ENCODE measurements at regions not wholly inside any gene's neighbourhood (a gene's known extent, or its start where the extent isn't known, plus 50 kb on each side); places are given as distances from the start of the nearest gene placed in this dataset.

DNA sequence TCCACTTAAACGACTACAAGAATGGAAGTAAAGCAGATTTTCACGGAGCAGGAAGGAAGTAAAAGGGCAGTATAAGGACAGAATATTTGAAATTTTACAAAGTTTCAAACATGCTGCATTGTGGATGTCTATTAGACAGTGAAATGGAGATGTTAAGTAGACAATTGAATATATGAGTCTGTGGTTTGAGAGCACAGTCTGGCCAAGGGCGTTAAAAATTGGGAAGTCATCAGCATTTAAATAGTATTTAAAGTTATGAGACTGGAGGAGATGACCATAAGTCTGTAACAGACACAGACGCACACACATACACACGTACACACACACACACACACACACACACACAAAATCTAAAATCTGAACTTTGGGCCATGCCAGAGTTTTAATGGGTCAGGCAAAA, 935.9 kb downstream of the EPHA3 start:
- Histone ChIP-seq H3K27ac (ENCODE audit: low read depth, low read length) (no peak overlapping the region), H3K9me3 (ENCODE audit: low read depth, low read length) (no peaks in the 10 kb centered on the region)
- no peak for TF ChIP-seq CTCF (IDR thresholded peaks at IDR 0.05; ENCODE audit: extremely low read depth, low read depth, low read length)

DNA sequence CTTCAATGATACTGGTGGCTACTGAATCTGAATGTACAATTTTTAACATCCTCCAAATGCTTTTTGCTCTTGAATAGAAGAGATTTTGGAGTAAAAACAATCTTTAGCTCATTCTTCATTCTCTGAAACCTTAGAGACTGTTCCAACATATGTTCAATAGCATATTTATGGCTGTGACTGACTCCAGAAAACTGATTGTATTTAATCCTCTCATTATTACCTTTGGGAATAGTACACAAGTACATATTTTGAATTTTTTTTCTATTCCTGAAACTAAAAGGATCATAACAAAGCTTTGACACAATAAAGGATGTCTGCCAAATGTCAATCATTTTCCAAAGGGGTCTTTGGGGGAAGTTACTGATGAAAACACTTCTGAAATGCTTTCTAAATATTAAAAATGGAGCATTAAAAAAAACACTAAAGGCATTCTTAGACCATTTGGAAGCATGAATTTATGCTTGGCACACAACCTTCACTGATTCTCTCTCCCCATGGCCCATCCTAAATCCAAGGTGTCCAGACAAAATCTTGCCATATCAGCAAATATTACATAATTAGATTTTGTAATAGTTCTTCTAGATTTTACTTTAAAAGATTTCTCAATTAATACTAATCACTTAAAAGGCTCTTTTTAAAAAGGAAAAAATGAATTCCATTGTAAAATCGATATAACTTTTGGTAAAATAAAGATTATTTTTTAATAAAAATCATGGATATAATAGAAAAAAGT, 936.8 kb downstream of the EPHA3 start:
- H3K4me1 ChIP-seq (ENCODE audit: insufficient read depth, low read length), result no peaks in the 10 kb centered on the region
- H4K20me1 ChIP-seq (ENCODE audit: insufficient read depth, low read length), result no peaks in the 10 kb centered on the region
- no peak overlapping the region for H2AFZ ChIP-seq (ENCODE audit: low read length)
- TF ChIP-seq CTCF (IDR thresholded peaks at IDR 0.05; ENCODE audit: extremely low read depth, low read depth, low read length), result no peak
- no peaks in the 10 kb centered on the region for H3K27me3 ChIP-seq (ENCODE audit: insufficient read depth, low read length)
- no peaks in the 10 kb centered on the region for H3K79me2 ChIP-seq (ENCODE audit: insufficient read depth, low read length)
- H3K27ac ChIP-seq (ENCODE audit: low read depth, low read length), result no peak overlapping the region
- no peak overlapping the region for H3K4me2 ChIP-seq (ENCODE audit: insufficient read depth, low read length)
- H3K9me3 ChIP-seq (ENCODE audit: low read depth, low read length), result no peaks in the 10 kb centered on the region
- no peak for DNase-seq (ENCODE audit: insufficient read length, low spot score, missing footprints)
- no peaks in the 10 kb centered on the region for H3K36me3 ChIP-seq (ENCODE audit: insufficient read depth, low read length)
- H3K4me3 ChIP-seq (ENCODE audit: insufficient read depth, low read length), result no peak overlapping the region

More for the DNA sequence above, 935.9 kb downstream of the EPHA3 start:
- Histone ChIP-seq H3K79me2 (ENCODE audit: insufficient read depth, low read length) (no peaks in the 10 kb centered on the region), H3K4me3 (ENCODE audit: insufficient read depth, low read length) (no peak overlapping the region), H3K4me1 (ENCODE audit: insufficient read depth, low read length) (no peaks in the 10 kb centered on the region), H4K20me1 (ENCODE audit: insufficient read depth, low read length) (no peaks in the 10 kb centered on the region), H3K27me3 (ENCODE audit: insufficient read depth, low read length) (no peaks in the 10 kb centered on the region), H3K4me2 (ENCODE audit: insufficient read depth, low read length) (no peak overlapping the region), H3K36me3 (ENCODE audit: insufficient read depth, low read length) (no peaks in the 10 kb centered on the region), H2AFZ (ENCODE audit: low read length) (no peak overlapping the region)
- no peak for DNase-seq (ENCODE audit: insufficient read length, low spot score, missing footprints)

DNA sequence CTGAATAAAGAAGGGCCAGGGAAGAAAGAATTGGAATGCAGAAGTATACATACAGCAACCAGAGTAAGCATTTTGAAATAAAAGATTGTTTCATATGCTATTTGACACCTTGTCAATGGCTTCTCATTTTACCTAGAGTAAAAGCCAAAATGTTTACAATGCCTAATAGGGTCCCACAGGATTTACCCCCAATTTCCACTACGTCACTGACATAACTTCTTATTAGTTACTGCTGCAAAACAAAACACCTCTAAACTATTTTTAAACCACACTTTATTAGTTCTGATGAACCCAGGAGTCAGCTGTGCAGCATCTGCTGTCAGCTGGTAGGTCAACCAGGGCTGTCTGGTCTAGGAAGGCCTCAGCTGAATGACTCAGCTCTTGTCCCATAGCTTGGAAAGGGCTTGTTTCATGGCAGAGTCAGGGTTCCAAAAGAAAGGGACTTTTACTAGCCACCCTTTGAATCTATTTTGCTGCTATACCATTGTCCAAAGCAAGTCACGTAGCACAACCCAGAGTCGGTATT, 945.1 kb downstream of the EPHA3 start:
- Histone ChIP-seq H2AFZ (ENCODE audit: low read length) (no peak overlapping the region), H3K4me2 (ENCODE audit: insufficient read depth, low read length) (no peak overlapping the region), H3K27ac (ENCODE audit: low read depth, low read length) (no peak overlapping the region), H4K20me1 (ENCODE audit: insufficient read depth, low read length) (no peaks in the 10 kb centered on the region), H3K9me3 (ENCODE audit: low read depth, low read length) (no peaks in the 10 kb centered on the region), H3K4me1 (ENCODE audit: insufficient read depth, low read length) (no peaks in the 10 kb centered on the region), H3K4me3 (ENCODE audit: insufficient read depth, low read length) (no peak overlapping the region), H3K79me2 (ENCODE audit: insufficient read depth, low read length) (no peaks in the 10 kb centered on the region), H3K36me3 (ENCODE audit: insufficient read depth, low read length) (no peaks in the 10 kb centered on the region), H3K27me3 (ENCODE audit: insufficient read depth, low read length) (no peaks in the 10 kb centered on the region)
- no peak for TF ChIP-seq CTCF (IDR thresholded peaks at IDR 0.05; ENCODE audit: extremely low read depth, low read depth, low read length)
- DNase-seq (ENCODE audit: insufficient read length, low spot score, missing footprints), result peak; percentile 5

GRCh38 chr3:90054311-90054710, 946.9 kb downstream of the EPHA3 start:
- no peak overlapping the region for H3K27ac ChIP-seq (ENCODE audit: low read depth, low read length)
- no peak overlapping the region for H3K4me3 ChIP-seq (ENCODE audit: insufficient read depth, low read length)
- DNase-seq (ENCODE audit: insufficient read length, low spot score, missing footprints), result no peak
- H3K4me1 ChIP-seq (ENCODE audit: insufficient read depth, low read length), result no peaks in the 10 kb centered on the region
- TF ChIP-seq CTCF (IDR thresholded peaks at IDR 0.05; ENCODE audit: extremely low read depth, low read depth, low read length), result no peak
- H4K20me1 ChIP-seq (ENCODE audit: insufficient read depth, low read length), result no peaks in the 10 kb centered on the region
- H3K79me2 ChIP-seq (ENCODE audit: insufficient read depth, low read length), result no peaks in the 10 kb centered on the region
- H3K27me3 ChIP-seq (ENCODE audit: insufficient read depth, low read length), result no peaks in the 10 kb centered on the region
- H3K9me3 ChIP-seq (ENCODE audit: low read depth, low read length), result no peaks in the 10 kb centered on the region
- H3K36me3 ChIP-seq (ENCODE audit: insufficient read depth, low read length), result no peaks in the 10 kb centered on the region
- no peak overlapping the region for H3K4me2 ChIP-seq (ENCODE audit: insufficient read depth, low read length)
- H2AFZ ChIP-seq (ENCODE audit: low read length), result no peak overlapping the region

Measured in osteoblast (primary cell).